AG04449 (cell line): ENCODE measurements at regions not wholly inside any gene's neighbourhood (a gene's known extent, or its start where the extent isn't known, plus 50 kb on each side); places are given as distances from the start of the nearest gene placed in this dataset.

ENCODE experiments used
- CTCF ChIA-PET: fragments of 350-600 bp; formaldehyde crosslinking; extraction: SDS; loops from one replicate; lab custom pipeline; 2021; ENCODE audit warnings: antibody characterized with exemption; lab: Yijun Ruan, JAX
- POLR2A ChIA-PET: fragments of 400-600, 350-600 bp; formaldehyde crosslinking; extraction: SDS; loops from one replicate; lab custom pipeline; 2020; ENCODE audit warnings: antibody characterized with exemption, inconsistent platforms; lab: Yijun Ruan, JAX
- DNase-seq: peaks from one replicate; pipeline ENCODE4 v3.0.0-alpha.2; 2010; ENCODE audit warnings: low read depth, low spot score
- H3K4me3 ChIP-seq: 2 replicates; pipeline ENCODE4 v1.5.1; 2011; ENCODE audit warnings: low read depth, mild to moderate bottlenecking, control low read depth, low read length
- CTCF ChIP-seq: IDR thresholded peaks from one replicate; pipeline ENCODE4 v1.5.1; 2011; ENCODE audit warnings: mild to moderate bottlenecking, moderate library complexity, low read length, control low read depth, inconsistent platforms; ENCODE audit not compliant: insufficient read depth; ENCODE audit errors: missing control alignments

GRCh38 chr6:144647971-144648651 is 363.0 kb downstream of the UTRN start:
- POLR2A ChIA-PET = no interaction called here

DNA sequence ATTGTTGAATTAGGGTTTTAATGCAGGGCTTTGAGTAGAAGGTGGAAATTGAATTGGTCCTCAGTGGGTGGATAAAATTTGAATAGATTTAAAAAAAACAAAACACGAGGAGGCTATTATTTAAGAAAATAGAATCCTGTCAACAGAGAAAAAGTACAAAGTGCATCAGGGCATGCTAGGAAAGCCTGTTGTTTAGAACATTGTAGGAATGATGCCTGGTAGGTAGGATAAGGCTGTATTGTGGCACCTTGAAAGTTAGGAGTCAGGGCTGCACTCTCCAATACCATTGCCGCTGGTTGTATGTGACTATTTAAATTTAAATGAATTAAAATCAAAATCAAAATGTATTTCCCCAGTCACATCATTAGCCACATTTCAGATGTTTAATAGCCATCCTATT is 363.9 kb downstream of the UTRN start:
- no peak for TF ChIP-seq CTCF
- ChIA-PET CTCF (no interaction called here), POLR2A (no interaction called here)
- no peak for DNase-seq
- H3K4me3 ChIP-seq = no peak overlapping the region

More at GRCh38 chr6:144647971-144648651, 363.0 kb downstream of the UTRN start:
- no peak for DNase-seq
- H3K4me3 ChIP-seq = no peak overlapping the region
- no peak for TF ChIP-seq CTCF
- CTCF ChIA-PET = interaction anchor here (0.7 to 1.5 kb wide), 2 partner anchors 12 to 284 kb away, joined by 4 read pairs; no protein-coding TSS in a partner anchor

GRCh38 chr6:144651234-144651633 is 366.1 kb downstream of the UTRN start:
- no peak overlapping the region for H3K4me3 ChIP-seq
- no peak for TF ChIP-seq CTCF
- CTCF ChIA-PET = no interaction called here
- POLR2A ChIA-PET = no interaction called here
- DNase-seq = no peak

DNA sequence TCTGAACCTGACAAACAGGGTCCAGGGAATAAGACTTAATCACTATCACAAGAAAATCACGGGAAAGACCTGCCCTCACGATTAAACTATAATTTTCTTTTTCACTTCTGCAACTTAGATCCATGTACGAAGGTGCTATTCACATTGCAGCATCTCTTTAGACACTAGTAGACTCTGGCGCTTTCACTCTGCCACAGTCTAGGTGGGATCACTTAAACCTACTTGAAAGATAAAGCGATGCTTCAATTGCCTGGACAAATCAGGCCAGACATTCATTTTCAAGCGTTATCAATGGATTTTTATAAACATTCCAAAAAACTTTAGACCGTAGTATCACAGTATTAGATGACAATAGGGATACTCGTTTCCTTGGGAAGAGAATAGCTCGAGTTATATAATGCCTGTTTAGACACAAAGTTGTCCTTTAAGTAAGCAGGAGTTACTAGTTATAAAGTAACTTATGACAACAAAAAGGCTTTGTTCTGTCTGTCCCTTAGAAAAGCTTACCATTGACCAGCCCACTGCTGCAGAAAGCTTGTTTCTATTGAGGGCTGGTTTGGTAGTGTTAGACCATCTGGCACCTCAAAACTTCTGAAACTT is 367.3 kb downstream of the UTRN start:
- no peak for DNase-seq
- POLR2A ChIA-PET = no interaction called here
- H3K4me3 ChIP-seq = no peak overlapping the region
- TF ChIP-seq CTCF = no peak
- CTCF ChIA-PET = no interaction called here

DNA sequence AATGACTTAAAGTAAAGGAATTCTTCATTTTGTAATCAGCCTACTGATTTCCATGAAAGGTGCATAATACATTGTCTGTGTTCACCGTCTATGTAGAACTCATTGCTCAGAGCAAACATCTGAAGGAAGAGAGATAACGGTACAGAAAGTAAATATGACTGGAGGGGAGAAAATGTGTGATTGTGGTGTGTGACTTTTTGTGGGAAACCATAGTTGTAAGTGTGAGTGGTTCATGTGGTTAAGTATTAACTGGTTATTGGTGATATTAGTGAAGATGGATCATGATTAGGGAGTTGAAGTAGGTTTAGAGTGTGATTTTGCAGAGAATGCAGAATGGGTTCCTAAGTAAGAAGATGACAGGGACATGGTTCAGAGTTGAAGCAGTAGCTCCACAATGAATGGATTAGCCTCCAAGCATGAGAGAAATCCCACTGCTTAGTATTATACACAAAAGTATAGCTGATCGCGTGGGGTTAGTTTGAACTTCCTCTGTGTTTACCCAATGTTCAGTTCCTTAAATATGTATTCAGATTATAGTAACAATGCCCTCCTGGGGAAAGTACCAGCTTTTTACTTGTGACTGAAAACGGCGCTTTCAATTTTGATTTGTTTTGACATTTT is 368.9 kb downstream of the UTRN start:
- no peak for DNase-seq
- POLR2A ChIA-PET = no interaction called here
- no peak overlapping the region for H3K4me3 ChIP-seq
- TF ChIP-seq CTCF = no peak
- CTCF ChIA-PET = interaction anchor here (0.5 to 1.2 kb wide), 2 partner anchors 12 to 550 kb away, joined by 3 read pairs; no protein-coding TSS in a partner anchor

DNA sequence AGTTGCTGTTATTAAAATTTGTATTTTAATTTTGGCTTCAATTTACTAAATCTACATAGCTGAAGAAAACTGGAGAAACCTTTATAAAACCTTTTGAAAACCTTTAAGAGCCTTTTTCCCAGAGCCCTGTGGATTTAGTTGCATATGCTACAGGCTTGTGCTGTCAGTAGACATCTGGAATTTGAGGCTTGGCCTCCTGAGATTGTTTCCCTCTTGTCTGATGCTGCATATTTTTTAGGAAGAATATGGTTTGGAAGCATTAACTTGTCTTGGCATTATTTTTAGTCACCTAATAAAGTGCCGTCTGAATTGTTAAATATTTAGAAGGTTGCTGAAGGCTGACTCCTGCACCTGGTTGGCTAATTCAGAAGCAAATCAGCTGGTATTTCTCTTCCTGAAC is 369.4 kb downstream of the UTRN start:
- POLR2A ChIA-PET = no interaction called here
- no peak for TF ChIP-seq CTCF
- DNase-seq = no peak
- H3K4me3 ChIP-seq = no peak overlapping the region
- CTCF ChIA-PET = interaction anchor here (1.2 kb wide), 1 partner anchor 13 kb away, joined by 3 read pairs; no protein-coding TSS in a partner anchor
